Neural progenitor cell (in vitro differentiated cells): ENCODE measurements at regions not wholly inside any gene's neighbourhood (a gene's known extent, or its start where the extent isn't known, plus 50 kb on each side); places are given as distances from the start of the nearest gene placed in this dataset.

Experiments
- CTCF ChIP-seq: fragments of 200-600 bp; sonication (generic); IDR thresholded peaks from 2 replicates; pipeline ENCODE4 v1.5.1; 2017; ENCODE audit warnings: antibody characterized with exemption, mild to moderate bottlenecking
- EZH2phosphoT487 ChIP-seq: fragments of 200-600 bp; sonication (generic); IDR thresholded peaks from 2 replicates; pipeline ENCODE4 v1.6.1; 2017; ENCODE audit warnings: antibody characterized with exemption

DNA sequence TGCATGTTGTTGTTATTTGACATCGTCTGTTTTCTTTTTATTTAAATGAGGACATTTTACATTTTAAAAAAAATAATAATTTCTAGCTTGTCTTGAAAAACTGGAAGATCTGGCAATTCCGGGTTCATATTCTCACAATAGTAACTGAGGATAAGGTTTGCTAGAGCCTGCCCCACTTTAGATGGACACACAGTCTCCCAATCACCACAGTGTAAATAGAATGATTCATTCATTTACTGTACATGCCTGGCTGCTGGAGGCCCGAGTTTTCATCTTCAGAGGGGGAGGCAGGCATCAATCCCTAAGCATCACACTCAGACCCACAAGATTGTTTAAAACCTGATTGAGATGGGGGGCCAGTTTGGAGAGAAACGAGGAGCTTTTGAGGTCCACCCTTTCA, 2039.7 kb upstream of the WWC1 start:
- TF ChIP-seq CTCF (no peak), EZH2phosphoT487 (no peak)
